ENCODE measurements at regions not wholly inside any gene's neighbourhood (a gene's known extent, or its start where the extent isn't known, plus 50 kb on each side); places are given as distances from the start of the nearest gene placed in this dataset.

GRCh38 chr7:52502281-52502680 lies 533.2 kb upstream of the POM121L12 start:
- no peak for TF ChIP-seq EGR1 (IDR thresholded peaks at IDR 0.05)
- TF ChIP-seq TCF12 (IDR thresholded peaks at IDR 0.05; ENCODE audit: low read depth): no peak
- TF ChIP-seq TAF1 (IDR thresholded peaks at IDR 0.05; ENCODE audit: low read depth): no peak
- TF ChIP-seq TEAD4 (IDR thresholded peaks at IDR 0.05): no peak
- no peak for TF ChIP-seq MAX (IDR thresholded peaks at IDR 0.05)

- TF ChIP-seq MAX (IDR thresholded peaks at IDR 0.05) (no peak), EGR1 (IDR thresholded peaks at IDR 0.05) (no peak), TAF1 (IDR thresholded peaks at IDR 0.05; ENCODE audit: low read depth) (no peak), TCF12 (IDR thresholded peaks at IDR 0.05; ENCODE audit: low read depth) (no peak), TEAD4 (IDR thresholded peaks at IDR 0.05) (no peak), REST (IDR thresholded peaks at IDR 0.05; ENCODE audit: low read depth) (no peak)
Observed at GRCh38 chr7:52501696-52502095, 533.7 kb upstream of the POM121L12 start.

GRCh38 chr7:52500841-52501240 lies 534.6 kb upstream of the POM121L12 start:
- TF ChIP-seq EP300 (IDR thresholded peaks at IDR 0.05; ENCODE audit: borderline replicate concordance) (no peak), TCF12 (IDR thresholded peaks at IDR 0.05; ENCODE audit: low read depth) (no peak), ZBTB7A (IDR thresholded peaks at IDR 0.05; ENCODE audit: low read depth) (no peak), TAF1 (IDR thresholded peaks at IDR 0.05; ENCODE audit: low read depth) (no peak), FOXM1 (IDR thresholded peaks at IDR 0.05; ENCODE audit: borderline replicate concordance, low read depth) (no peak), EGR1 (IDR thresholded peaks at IDR 0.05) (no peak), YY1 (IDR thresholded peaks at IDR 0.05; ENCODE audit: low read depth) (no peak), USF1 (IDR thresholded peaks at IDR 0.05) (no peak), TEAD4 (IDR thresholded peaks at IDR 0.05) (no peak), CEBPB (IDR thresholded peaks at IDR 0.05) (no peak)

GRCh38 chr7:52498366-52498765 lies 537.1 kb upstream of the POM121L12 start:
- TF ChIP-seq ZBTB7A (IDR thresholded peaks at IDR 0.05; ENCODE audit: low read depth) (no peak), USF1 (IDR thresholded peaks at IDR 0.05) (no peak), CEBPB (IDR thresholded peaks at IDR 0.05) (no peak), RAD21 (IDR thresholded peaks at IDR 0.05; ENCODE audit: low read depth) (no peak), TAF1 (IDR thresholded peaks at IDR 0.05; ENCODE audit: low read depth) (no peak), TEAD4 (IDR thresholded peaks at IDR 0.05) (no peak), EP300 (IDR thresholded peaks at IDR 0.05; ENCODE audit: borderline replicate concordance) (no peak), REST (IDR thresholded peaks at IDR 0.05; ENCODE audit: low read depth) (no peak)

GRCh38 chr7:52486267-52486666 lies 549.2 kb upstream of the POM121L12 start:
- no peak for TF ChIP-seq ZBTB7A (IDR thresholded peaks at IDR 0.05; ENCODE audit: low read depth)
- TF ChIP-seq TAF1 (IDR thresholded peaks at IDR 0.05; ENCODE audit: low read depth): no peak
- TF ChIP-seq YY1 (IDR thresholded peaks at IDR 0.05; ENCODE audit: low read depth): no peak
- no peak for TF ChIP-seq FOXM1 (IDR thresholded peaks at IDR 0.05; ENCODE audit: borderline replicate concordance, low read depth)
- no peak for TF ChIP-seq EP300 (IDR thresholded peaks at IDR 0.05; ENCODE audit: borderline replicate concordance)
- TF ChIP-seq MAX (IDR thresholded peaks at IDR 0.05): no peak
- TF ChIP-seq EGR1 (IDR thresholded peaks at IDR 0.05): no peak
- no peak for TF ChIP-seq USF1 (IDR thresholded peaks at IDR 0.05)
- no peak for TF ChIP-seq NFIC (IDR thresholded peaks at IDR 0.05)
- no peak for TF ChIP-seq TCF12 (IDR thresholded peaks at IDR 0.05; ENCODE audit: low read depth)
- no peak for TF ChIP-seq CEBPB (IDR thresholded peaks at IDR 0.05)
- TF ChIP-seq RAD21 (IDR thresholded peaks at IDR 0.05; ENCODE audit: low read depth): no peak
- no peak for TF ChIP-seq TEAD4 (IDR thresholded peaks at IDR 0.05)
- TF ChIP-seq REST (IDR thresholded peaks at IDR 0.05; ENCODE audit: low read depth): no peak
- no peak for TF ChIP-seq CREB1 (IDR thresholded peaks at IDR 0.05; ENCODE audit: low read depth)

All from Ishikawa (cell line).